ENCODE measurements at regions not wholly inside any gene's neighbourhood (a gene's known extent, or its start where the extent isn't known, plus 50 kb on each side); places are given as distances from the start of the nearest gene placed in this dataset.

DNA sequence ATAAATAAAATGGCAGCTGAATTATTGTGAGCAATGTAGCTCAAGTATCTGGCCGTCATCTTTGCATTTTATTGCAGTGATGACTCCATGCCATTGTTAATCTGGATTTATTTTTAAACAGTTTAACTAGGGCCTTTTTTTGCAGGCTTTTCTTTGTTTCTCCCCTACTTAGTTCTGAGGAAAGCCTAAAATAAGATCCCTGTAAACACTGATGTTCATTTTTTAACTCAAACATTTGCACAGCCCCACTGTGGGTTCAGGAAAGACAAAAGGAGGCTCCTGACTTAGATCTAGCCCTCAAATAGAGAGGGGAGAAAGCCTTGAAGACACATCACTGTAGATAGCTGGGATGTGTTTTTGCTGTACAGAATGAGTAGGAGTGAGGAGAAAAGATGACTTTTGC is 69.2 kb downstream of the PLEKHG1 start:
- DNase-seq (ENCODE audit: low spot score), result no peak
- in situ Hi-C loops (cut with MboI; ENCODE audit: low pct_unique_long_range_greater_than_20kb, low sequenced_read_pairs, unreplicated experiment), result no loop called here
- TF ChIP-seq, protein P1, sequence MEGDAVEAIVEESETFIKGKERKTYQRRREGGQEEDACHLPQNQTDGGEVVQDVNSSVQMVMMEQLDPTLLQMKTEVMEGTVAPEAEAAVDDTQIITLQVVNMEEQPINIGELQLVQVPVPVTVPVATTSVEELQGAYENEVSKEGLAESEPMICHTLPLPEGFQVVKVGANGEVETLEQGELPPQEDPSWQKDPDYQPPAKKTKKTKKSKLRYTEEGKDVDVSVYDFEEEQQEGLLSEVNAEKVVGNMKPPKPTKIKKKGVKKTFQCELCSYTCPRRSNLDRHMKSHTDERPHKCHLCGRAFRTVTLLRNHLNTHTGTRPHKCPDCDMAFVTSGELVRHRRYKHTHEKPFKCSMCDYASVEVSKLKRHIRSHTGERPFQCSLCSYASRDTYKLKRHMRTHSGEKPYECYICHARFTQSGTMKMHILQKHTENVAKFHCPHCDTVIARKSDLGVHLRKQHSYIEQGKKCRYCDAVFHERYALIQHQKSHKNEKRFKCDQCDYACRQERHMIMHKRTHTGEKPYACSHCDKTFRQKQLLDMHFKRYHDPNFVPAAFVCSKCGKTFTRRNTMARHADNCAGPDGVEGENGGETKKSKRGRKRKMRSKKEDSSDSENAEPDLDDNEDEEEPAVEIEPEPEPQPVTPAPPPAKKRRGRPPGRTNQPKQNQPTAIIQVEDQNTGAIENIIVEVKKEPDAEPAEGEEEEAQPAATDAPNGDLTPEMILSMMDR (IDR thresholded peaks at IDR 0.05; ENCODE audit: extremely low read depth, insufficient read depth, missing control alignments), result no peak

DNA sequence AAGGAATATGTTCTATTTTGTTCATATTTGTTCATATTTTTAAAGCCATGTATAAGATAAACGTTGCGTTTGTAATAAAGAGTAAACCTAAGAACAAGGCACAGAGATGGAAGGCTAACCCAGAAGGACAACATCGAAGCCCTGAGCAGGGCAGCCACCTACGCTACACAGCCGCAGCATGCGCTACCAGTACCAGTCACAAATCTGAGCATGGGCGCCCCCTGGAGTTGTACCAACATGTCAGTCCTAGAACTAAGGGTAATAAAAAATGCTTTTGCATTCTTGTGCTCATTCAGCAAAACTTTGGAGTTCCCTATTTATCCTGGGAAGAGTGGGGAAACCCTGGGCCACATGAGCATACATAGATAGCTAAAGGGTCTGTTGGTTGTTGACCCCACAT is 70.6 kb downstream of the PLEKHG1 start:
- in situ Hi-C loops (cut with MboI; ENCODE audit: low pct_unique_long_range_greater_than_20kb, low sequenced_read_pairs, unreplicated experiment), result no loop called here
- TF ChIP-seq, protein P1 (IDR thresholded peaks at IDR 0.05; ENCODE audit: extremely low read depth, insufficient read depth, missing control alignments), result peak; percentile 6
- no peak for DNase-seq (ENCODE audit: low spot score)

DNA sequence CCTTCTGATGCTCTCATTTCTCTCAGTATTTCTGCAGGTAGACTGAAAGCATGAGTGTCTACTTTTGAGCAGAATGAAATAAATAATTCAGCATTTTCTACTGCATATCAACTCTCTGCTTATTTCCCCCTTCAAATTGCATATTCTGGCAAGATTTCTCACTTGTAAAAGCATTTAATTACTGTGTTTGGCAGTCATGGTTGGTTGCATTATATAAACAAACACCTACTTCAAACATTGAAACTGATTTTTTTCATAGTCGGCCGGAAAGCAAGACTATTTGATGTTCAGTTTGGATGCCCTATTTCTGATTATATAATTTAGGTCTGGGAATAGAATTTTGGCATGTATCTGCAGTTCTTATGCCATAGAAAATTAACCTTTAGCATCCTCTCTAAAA is 73.1 kb downstream of the PLEKHG1 start:
- in situ Hi-C loops (cut with MboI; ENCODE audit: low pct_unique_long_range_greater_than_20kb, low sequenced_read_pairs, unreplicated experiment), result no loop called here
- TF ChIP-seq, protein P1 (IDR thresholded peaks at IDR 0.05; ENCODE audit: extremely low read depth, insufficient read depth, missing control alignments), result no peak
- no peak for DNase-seq (ENCODE audit: low spot score)

DNA sequence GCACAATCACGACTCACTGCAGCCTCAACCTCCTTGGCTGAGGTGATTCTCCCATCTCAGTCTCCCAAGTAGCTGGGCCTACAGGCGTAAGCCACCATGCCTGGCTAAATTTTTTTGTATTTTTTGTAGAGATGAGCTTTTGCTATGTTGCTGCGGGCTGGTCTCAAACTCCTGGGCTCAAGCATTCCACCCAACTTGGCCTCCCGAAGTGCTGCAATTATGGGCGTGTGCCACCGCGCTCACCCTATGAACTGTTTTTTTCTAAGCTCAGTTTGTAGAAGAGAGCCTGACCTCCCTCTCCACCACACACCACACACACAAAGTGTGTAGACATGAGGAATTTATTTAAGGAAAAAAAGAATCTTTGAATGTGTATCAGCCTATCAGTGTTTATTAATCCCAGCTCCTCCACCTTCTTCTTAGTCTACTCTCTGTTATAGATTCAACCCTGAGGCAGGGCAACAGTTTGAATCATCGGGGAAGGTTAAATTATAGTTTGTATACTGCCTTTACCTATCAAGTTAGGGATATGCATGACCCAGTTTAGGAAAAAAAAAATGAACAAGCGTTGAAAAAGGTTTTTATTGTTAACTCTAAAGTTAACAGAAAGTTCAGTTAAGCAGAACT is 74.1 kb downstream of the PLEKHG1 start:
- in situ Hi-C loops (cut with MboI; ENCODE audit: low pct_unique_long_range_greater_than_20kb, low sequenced_read_pairs, unreplicated experiment), result no loop called here
- TF ChIP-seq, protein P1 (IDR thresholded peaks at IDR 0.05; ENCODE audit: extremely low read depth, insufficient read depth, missing control alignments), result no peak
- no peak for DNase-seq (ENCODE audit: low spot score)

DNA sequence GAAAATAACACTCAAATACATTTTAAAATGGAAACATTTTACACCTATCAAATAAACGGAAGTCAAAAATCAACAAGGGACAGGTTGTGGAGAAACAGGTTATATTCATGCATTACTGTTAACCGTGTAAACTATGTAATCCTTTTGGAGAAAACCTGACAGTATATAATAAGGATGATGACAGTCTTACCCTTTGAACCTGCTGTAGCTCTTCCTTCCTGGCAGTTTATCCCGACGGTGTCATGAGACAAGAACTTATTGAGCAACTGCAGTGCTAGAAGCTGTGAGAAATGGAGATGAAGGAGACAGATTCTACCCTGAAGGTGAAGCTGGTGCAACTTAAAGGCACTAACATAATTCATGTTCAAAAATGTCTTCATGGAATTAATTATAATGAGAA is 76.7 kb downstream of the PLEKHG1 start:
- TF ChIP-seq, protein P1 (IDR thresholded peaks at IDR 0.05; ENCODE audit: extremely low read depth, insufficient read depth, missing control alignments), result no peak
- in situ Hi-C loops (cut with MboI; ENCODE audit: low pct_unique_long_range_greater_than_20kb, low sequenced_read_pairs, unreplicated experiment), result no loop called here
- no peak for DNase-seq (ENCODE audit: low spot score)

DNA sequence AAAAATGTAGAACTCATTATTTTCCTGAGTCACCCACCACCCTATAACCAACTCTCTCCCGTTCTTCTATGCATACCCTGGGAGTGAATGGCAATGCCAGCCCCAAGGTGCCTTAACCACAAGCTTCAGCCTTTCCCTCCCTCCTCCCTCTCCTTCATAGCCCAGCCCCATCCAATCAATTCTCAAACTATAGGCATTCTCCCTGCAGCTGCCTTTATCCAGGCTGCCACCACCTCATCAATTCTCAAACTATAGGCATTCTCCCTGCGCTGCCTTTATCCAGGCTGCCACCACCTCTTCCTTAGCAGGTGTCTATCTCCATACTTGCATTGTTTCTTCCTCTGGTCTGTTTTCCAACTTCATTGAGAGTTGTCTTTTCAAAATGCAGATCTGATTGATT is 77.1 kb downstream of the PLEKHG1 start:
- no peak for DNase-seq (ENCODE audit: low spot score)
- TF ChIP-seq, protein P1 (IDR thresholded peaks at IDR 0.05; ENCODE audit: extremely low read depth, insufficient read depth, missing control alignments), result no peak
- in situ Hi-C loops (cut with MboI; ENCODE audit: low pct_unique_long_range_greater_than_20kb, low sequenced_read_pairs, unreplicated experiment), result no loop called here

All from GM13977 (cell line).